ENCODE measurements at regions not wholly inside any gene's neighbourhood (a gene's known extent, or its start where the extent isn't known, plus 50 kb on each side); places are given as distances from the start of the nearest gene placed in this dataset.

DNA sequence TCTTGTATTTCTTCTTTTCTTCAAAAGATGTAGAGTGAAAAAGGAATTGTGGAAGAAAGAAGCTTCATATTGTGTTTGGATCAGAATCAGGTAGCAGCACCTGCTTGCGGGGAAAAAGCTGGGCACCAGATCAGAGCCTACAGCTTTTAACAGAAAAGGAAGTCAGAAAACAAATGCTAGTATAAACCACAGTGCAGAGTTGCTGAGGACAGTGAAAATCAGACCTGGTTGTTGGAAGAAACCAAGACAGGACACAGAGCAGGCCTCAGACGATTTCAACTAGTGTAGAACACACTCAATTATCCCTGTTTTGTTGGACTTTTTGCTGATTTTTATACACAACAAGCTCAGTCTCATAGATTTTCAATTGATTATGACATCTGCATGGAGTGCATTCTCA is 221.4 kb downstream of the PTN start:
- no peak for TF ChIP-seq GATA2 (IDR thresholded peaks at IDR 0.05; ENCODE audit: low read depth, low read length)
- TF ChIP-seq GATA3 (IDR thresholded peaks at IDR 0.05; ENCODE audit: low read depth, low read length): no peak
